ENCODE measurements at regions not wholly inside any gene's neighbourhood (a gene's known extent, or its start where the extent isn't known, plus 50 kb on each side); places are given as distances from the start of the nearest gene placed in this dataset.

DNA sequence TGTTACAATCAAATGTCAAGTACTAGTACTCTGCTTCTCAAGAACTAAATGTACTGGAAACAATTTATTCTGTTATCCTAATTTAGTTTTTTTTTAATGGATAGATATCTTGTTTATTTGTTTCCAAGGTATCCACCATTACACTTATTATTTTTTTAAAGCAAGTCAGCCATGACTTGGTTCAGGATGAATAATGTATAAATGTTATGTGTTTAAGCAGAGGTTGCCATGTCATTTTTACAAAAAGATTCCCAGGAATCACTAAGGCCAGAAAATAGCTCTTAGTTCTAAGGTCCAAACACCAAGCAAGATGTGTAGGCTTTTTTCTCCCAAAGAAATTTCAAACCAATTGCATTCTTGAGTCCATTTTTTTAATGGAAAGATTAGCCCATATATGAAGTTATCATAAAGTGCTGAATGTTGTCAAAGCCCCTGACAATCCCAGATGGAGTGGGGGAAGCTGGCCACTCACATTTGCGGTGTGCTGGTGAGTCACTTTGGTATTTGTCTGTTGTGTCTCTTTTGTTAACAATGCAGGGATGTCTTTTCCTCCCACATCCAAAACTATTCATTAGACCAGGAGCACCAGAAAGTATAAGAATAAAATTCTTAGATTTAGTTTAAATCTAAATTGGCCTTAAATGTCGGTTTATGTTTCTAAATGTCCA is 158.9 kb downstream of the COL6A3 start:
- no peaks in the 10 kb centered on the region for H3K9me3 ChIP-seq (replicated peaks; ENCODE audit: control insufficient read depth, insufficient read depth, low read depth, low read length)
- H3K9ac ChIP-seq (ENCODE audit: insufficient read depth in 1 of 2, low read depth in 2 of 2, low read length in 2 of 2) = no peak overlapping the region
- no peaks in the 10 kb centered on the region for H3K9me1 ChIP-seq (ENCODE audit: control insufficient read depth, insufficient read depth, low read length)
- H3K4me2 ChIP-seq (ENCODE audit: insufficient read depth, low read length) = no peak overlapping the region
- POLR2A ChIA-PET = interaction anchor here (0.7 kb wide), 1 partner anchor 37 kb away, joined by 3 read pairs; no protein-coding TSS in a partner anchor
- FAIRE-seq (no peak), ATAC-seq (no peak), DNase-seq (ENCODE audit: extremely low read depth in 1 of 4, low spot score in 3 of 4) (no peak)
- no peaks in the 10 kb centered on the region for H3K36me3 ChIP-seq (ENCODE audit: control insufficient read depth, insufficient read depth, low read length)
- in situ Hi-C loops (cut with MboI) = no loop called here
- intact Hi-C loops (cut with micrococcal nuclease) = no loop called here
- TF ChIP-seq ZNF830 (CRISPR knock-in tag; IDR thresholded peaks at IDR 0.05) = no peak
- TF ChIP-seq HMG20B (CRISPR knock-in tag; IDR thresholded peaks at IDR 0.05) = no peak
- TF ChIP-seq NUFIP1 (IDR thresholded peaks at IDR 0.05; ENCODE audit: partially characterized antibody) = no peak
- no peak for TF ChIP-seq NEUROD1 (IDR thresholded peaks at IDR 0.05; ENCODE audit: borderline replicate concordance, low read depth, low read length, partially characterized antibody)
- TF ChIP-seq, protein P1, sequence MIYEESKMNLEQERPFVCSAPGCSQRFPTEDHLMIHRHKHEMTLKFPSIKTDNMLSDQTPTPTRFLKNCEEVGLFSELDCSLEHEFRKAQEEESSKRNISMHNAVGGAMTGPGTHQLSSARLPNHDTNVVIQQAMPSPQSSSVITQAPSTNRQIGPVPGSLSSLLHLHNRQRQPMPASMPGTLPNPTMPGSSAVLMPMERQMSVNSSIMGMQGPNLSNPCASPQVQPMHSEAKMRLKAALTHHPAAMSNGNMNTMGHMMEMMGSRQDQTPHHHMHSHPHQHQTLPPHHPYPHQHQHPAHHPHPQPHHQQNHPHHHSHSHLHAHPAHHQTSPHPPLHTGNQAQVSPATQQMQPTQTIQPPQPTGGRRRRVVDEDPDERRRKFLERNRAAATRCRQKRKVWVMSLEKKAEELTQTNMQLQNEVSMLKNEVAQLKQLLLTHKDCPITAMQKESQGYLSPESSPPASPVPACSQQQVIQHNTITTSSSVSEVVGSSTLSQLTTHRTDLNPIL (CRISPR knock-in tag; IDR thresholded peaks at IDR 0.05) = no peak
- no peak for TF ChIP-seq SIX5 (IDR thresholded peaks at IDR 0.05; ENCODE audit: borderline replicate concordance in 1 of 2, insufficient read depth in 1 of 2, low read depth in 1 of 2, low read length in 2 of 2)
- no peak overlapping the region for H3K4me3 ChIP-seq
- no peaks in the 10 kb centered on the region for H3K4me1 ChIP-seq (replicated peaks in 1 of 2; ENCODE audit: control insufficient read depth in 2 of 2, insufficient read depth in 2 of 2, low read length in 2 of 2)
- peaks cover 0 to 3% of the 10 kb centered on the region in 2 experiments; a peak in 1 of 5 replicates for H3K27me3 ChIP-seq (ENCODE audit: control insufficient read depth in 2 of 2, insufficient read depth in 2 of 2, low read length in 2 of 2)
- H4K20me1 ChIP-seq (replicated peaks; ENCODE audit: control insufficient read depth, insufficient read depth, low read length) = no peaks in the 10 kb centered on the region
- WGBS (ENCODE audit: insufficient coverage, low coverage, missing lambda C conversion rate) = 0% methylated on average over 2 of the region's 2 CpGs
- no peak overlapping the region for H3K27ac ChIP-seq (ENCODE audit: extremely low read depth, low read depth, low read length)
- CTCF ChIA-PET (ENCODE audit: low intra/inter-chr PET ratio) = no interaction called here
- no peak overlapping the region for H2AFZ ChIP-seq (ENCODE audit: low read depth, low read length)
- H3K79me2 ChIP-seq (ENCODE audit: control insufficient read depth, insufficient read depth, low read length) = no peaks in the 10 kb centered on the region
- no TSS peak for BruUV-seq (replicated peaks)
